HCT116 (cell line): ENCODE measurements at regions not wholly inside any gene's neighbourhood (a gene's known extent, or its start where the extent isn't known, plus 50 kb on each side); places are given as distances from the start of the nearest gene placed in this dataset.

Experiments
- ATF3 ChIP-seq: IDR thresholded peaks from 2 replicates; pipeline ENCODE4 v1.6.1; 2012
- CEBPB ChIP-seq: IDR thresholded peaks from 2 replicates; pipeline ENCODE4 v1.6.1; 2012; ENCODE audit warnings: low read depth
- CTCF ChIP-seq, 3 experiments: fragments of 200-600 bp in 1 of 3; sonication (generic) in 1 of 3; IDR thresholded peaks in 2 of 3; conservative IDR thresholded peaks in 1 of 3; 2 replicates each; pipeline ENCODE4 v1.5.1; 2012 to 2017; ENCODE audit warnings: low read depth in 2 of 3, low read length in 2 of 3, antibody characterized with exemption in 1 of 3, borderline replicate concordance in 1 of 3, control low read depth in 1 of 3, mild to moderate bottlenecking in 1 of 3, mixed read lengths in 1 of 3, mixed run types in 1 of 3, moderate library complexity in 1 of 3; ENCODE audit not compliant: insufficient read depth in 1 of 3
- ELF1 ChIP-seq: IDR thresholded peaks from 2 replicates; pipeline ENCODE4 v1.6.1; 2012; ENCODE audit warnings: low read depth, borderline replicate concordance
- EZH2 ChIP-seq: fragments of 200-600 bp; sonication (generic); IDR thresholded peaks from 2 replicates; pipeline ENCODE4 v1.6.1; 2017; ENCODE audit warnings: antibody characterized with exemption, mixed run types
- MAX ChIP-seq: IDR thresholded peaks from 2 replicates; pipeline ENCODE4 v1.6.1; 2012
- POLR2A ChIP-seq: IDR thresholded peaks from 2 replicates; pipeline ENCODE4 v1.7.0; 2011; ENCODE audit warnings: borderline replicate concordance; ENCODE audit not compliant: insufficient read depth, insufficient read length; ENCODE audit errors: extremely low read depth
- REST ChIP-seq: IDR thresholded peaks from 2 replicates; pipeline ENCODE4 v1.6.1; 2012; ENCODE audit warnings: low read depth
- TCF7L2 ChIP-seq: IDR thresholded peaks from 2 replicates; pipeline ENCODE4 v1.7.0; 2011; ENCODE audit warnings: borderline replicate concordance, inconsistent platforms; ENCODE audit not compliant: insufficient read depth, insufficient read length; ENCODE audit errors: extremely low read depth

- no peak for TF ChIP-seq POLR2A
- no peak for TF ChIP-seq REST
- no peak for TF ChIP-seq TCF7L2
- TF ChIP-seq MAX, result no peak
- no peak for TF ChIP-seq CTCF (IDR thresholded peaks at IDR 0.05 in 2 of 3, conservative IDR thresholded peaks at IDR 0.05 in 1 of 3; ENCODE audit: borderline replicate concordance in 1 of 3, insufficient read depth in 1 of 3, low read depth in 2 of 3, low read length in 2 of 3)
- TF ChIP-seq ELF1, result no peak
- TF ChIP-seq CEBPB, result no peak
- TF ChIP-seq EZH2, result no peak
- TF ChIP-seq ATF3, result no peak
Observed at GRCh38 chr2:41703123-41703522, 344.7 kb upstream of the PKDCC start.
